ENCODE measurements at regions not wholly inside any gene's neighbourhood (a gene's known extent, or its start where the extent isn't known, plus 50 kb on each side); places are given as distances from the start of the nearest gene placed in this dataset.

DNA sequence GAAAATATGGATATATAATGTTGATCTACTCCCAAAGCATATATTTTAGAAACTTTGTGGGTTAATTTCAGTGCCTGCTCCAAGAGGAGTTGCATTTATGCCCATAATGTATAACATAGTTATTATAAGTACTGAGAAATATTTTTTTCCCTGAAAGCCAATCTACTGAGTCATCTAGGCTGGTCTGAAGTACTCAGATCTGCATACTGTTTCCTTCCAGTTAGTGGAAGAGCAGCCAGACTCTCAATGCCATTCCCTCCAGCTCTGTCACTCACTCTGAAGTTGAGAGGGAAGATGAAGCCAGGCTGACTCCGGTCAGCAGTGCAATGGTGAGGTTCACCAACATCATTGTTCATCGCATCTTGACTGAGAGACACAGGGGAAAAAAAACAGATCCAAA, 505.1 kb downstream of the PPARGC1A start:
- H3K4me3 ChIP-seq (ENCODE audit: low read depth, low read length): no peak overlapping the region
- TF ChIP-seq, protein P1, sequence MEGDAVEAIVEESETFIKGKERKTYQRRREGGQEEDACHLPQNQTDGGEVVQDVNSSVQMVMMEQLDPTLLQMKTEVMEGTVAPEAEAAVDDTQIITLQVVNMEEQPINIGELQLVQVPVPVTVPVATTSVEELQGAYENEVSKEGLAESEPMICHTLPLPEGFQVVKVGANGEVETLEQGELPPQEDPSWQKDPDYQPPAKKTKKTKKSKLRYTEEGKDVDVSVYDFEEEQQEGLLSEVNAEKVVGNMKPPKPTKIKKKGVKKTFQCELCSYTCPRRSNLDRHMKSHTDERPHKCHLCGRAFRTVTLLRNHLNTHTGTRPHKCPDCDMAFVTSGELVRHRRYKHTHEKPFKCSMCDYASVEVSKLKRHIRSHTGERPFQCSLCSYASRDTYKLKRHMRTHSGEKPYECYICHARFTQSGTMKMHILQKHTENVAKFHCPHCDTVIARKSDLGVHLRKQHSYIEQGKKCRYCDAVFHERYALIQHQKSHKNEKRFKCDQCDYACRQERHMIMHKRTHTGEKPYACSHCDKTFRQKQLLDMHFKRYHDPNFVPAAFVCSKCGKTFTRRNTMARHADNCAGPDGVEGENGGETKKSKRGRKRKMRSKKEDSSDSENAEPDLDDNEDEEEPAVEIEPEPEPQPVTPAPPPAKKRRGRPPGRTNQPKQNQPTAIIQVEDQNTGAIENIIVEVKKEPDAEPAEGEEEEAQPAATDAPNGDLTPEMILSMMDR (IDR thresholded peaks at IDR 0.05; ENCODE audit: insufficient read depth, low read depth, low read length, missing control alignments): no peak
- DNase-seq (ENCODE audit: low read depth): no peak

DNA sequence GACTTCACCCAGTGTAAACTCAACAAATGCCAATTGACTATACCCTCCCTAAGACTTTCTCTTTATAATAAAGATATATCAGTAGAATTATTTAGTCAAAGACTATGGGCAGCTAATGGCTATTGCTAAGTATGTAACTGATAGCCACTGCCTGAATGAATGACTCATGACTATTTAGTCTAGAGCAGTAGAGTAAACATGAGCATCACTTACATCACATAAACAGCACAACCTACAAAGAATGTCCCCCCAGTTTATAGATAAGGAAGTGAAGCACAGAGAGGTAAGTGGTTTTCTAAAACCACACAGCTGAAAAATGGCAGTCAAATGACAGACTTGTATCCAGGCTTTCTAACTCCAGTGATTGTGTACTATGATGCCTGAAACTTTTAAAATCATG, 507.0 kb downstream of the PPARGC1A start:
- TF ChIP-seq, protein P1 (IDR thresholded peaks at IDR 0.05; ENCODE audit: insufficient read depth, low read depth, low read length, missing control alignments): no peak
- no peak for DNase-seq (ENCODE audit: low read depth)
- H3K4me3 ChIP-seq (ENCODE audit: low read depth, low read length): no peak overlapping the region

DNA sequence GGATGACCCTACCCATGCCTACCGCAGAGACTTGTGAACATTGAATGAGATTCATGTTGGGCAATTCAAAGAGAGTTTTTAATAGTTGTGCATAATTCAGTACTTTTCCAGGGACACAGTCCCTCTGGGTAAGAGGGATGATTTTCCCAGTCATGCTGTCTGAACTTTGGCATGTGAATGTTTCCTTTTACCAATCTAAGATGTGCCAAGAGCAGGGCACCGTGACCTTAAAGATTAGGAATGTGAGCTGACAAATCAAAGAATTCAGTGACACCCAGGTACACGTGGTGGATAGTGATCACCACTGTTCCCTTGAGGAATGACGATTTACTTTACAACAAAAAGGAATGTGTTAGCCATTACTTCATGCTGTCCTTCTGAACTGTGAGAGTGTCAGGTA, 515.6 kb downstream of the PPARGC1A start:
- no peak overlapping the region for H3K4me3 ChIP-seq (ENCODE audit: low read depth, low read length)
- TF ChIP-seq, protein P1 (IDR thresholded peaks at IDR 0.05; ENCODE audit: insufficient read depth, low read depth, low read length, missing control alignments): no peak
- no peak for DNase-seq (ENCODE audit: low read depth)

DNA sequence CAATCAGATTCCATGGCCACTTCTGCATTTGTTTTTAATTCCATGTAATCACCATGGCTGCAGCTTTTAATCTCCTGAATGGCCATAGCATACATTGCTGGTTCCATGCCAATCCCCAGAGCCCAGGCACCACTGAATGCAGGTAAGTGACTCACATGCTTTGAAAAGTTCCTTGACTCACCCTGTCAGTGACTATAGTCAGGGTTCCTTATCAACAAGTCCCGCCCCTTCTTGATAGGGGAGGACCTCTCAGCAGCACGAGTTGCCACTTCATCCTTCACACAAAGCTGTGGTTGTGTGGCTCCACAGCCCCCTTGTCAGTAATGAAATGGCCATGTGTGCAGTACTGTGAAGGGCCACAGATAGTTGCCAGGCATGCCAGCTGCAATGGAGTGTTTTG, 516.6 kb downstream of the PPARGC1A start:
- DNase-seq (ENCODE audit: low read depth): no peak
- no peak overlapping the region for H3K4me3 ChIP-seq (ENCODE audit: low read depth, low read length)
- TF ChIP-seq, protein P1 (IDR thresholded peaks at IDR 0.05; ENCODE audit: insufficient read depth, low read depth, low read length, missing control alignments): no peak

DNA sequence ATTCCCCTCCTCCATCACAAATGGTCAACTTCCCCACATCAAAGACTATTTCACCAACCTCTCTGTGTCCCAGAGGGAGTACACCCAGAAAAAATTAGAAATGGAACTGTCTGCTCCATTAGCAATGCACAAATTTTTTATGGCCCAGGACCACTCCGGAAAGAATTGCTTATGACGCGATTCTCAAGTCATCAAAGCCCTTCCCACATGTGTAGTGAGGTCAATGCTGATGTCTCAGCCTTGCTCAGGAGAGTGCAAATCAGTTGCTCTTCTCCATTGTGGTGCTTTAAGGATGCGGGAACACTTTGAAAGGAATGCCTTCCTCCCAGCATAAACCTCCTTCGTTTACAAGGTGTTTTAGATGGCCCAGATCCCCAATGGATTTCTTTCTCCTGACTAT, 518.3 kb downstream of the PPARGC1A start:
- H3K4me3 ChIP-seq (ENCODE audit: low read depth, low read length): no peak overlapping the region
- no peak for DNase-seq (ENCODE audit: low read depth)
- TF ChIP-seq, protein P1 (IDR thresholded peaks at IDR 0.05; ENCODE audit: insufficient read depth, low read depth, low read length, missing control alignments): no peak

DNA sequence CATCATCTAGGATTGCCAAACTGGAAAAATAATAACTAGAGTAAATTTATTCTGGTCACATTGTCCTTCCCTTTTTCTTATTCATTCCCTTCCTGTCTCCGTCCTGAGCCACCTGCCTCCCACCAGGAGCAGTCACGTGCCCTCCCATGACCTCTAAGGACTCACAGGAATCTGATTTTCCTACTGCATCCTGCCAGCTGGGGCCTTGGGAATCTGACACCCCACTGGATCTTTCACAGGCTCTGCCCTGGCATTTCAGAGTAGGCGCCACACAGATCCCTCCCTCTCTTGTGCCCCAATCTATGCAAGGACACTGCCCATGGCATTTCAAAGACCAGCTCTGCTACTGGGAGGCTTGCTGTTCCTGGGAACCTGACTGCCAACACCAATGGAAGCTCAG, 520.5 kb downstream of the PPARGC1A start:
- no peak overlapping the region for H3K4me3 ChIP-seq (ENCODE audit: low read depth, low read length)
- TF ChIP-seq, protein P1 (IDR thresholded peaks at IDR 0.05; ENCODE audit: insufficient read depth, low read depth, low read length, missing control alignments): no peak
- no peak for DNase-seq (ENCODE audit: low read depth)

DNA sequence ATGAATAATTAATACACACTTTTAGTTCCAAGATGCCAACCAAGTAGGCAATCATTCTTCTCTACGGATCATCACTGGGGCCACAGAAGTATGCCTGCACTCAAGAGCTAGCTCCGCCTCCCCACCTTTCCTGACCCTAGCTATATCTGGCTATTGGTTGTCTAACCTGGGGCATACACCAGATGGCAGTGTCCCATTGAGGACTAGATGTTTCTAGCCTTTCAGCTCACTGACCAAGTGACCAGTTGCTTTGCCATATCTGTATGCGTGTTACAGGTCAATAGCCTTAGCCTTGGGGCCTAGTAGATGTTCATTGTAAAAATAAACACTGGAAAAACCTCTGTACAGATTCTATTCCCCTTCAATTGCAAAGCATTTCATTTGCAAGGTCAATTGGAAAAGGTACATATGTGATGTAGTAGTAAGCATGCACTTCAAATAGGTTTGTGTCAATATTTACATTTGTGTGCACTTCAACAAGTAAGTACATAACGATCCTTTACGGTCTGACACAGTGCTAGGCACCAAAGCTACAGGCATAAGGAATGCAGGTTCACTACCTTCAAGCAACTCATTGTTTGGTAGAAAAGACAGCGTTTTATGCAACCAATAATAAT, 521.7 kb downstream of the PPARGC1A start:
- no peak for DNase-seq (ENCODE audit: low read depth)
- no peak overlapping the region for H3K4me3 ChIP-seq (ENCODE audit: low read depth, low read length)
- TF ChIP-seq, protein P1 (IDR thresholded peaks at IDR 0.05; ENCODE audit: insufficient read depth, low read depth, low read length, missing control alignments): no peak

Data from GM12865 (cell line).